Trophoblast cell (in vitro differentiated cells and primary cell): ENCODE measurements at regions not wholly inside any gene's neighbourhood (a gene's known extent, or its start where the extent isn't known, plus 50 kb on each side); places are given as distances from the start of the nearest gene placed in this dataset.

Experiments
- DNase-seq, 2 donors: peaks; one replicate each; pipeline ENCODE4 v3.0.0-alpha.2; 2016
- H2AFZ ChIP-seq: 2 replicates; pipeline ENCODE4 v1.6.1; 2013; ENCODE audit warnings: low read length, moderate library complexity, mild to moderate bottlenecking; ENCODE audit not compliant: insufficient read depth, poor library complexity
- H2AK5ac ChIP-seq: 2 replicates; pipeline ENCODE4 v1.6.1; 2013; ENCODE audit warnings: mild to moderate bottlenecking, low read length
- H2BK120ac ChIP-seq: 2 replicates; pipeline ENCODE4 v1.6.1; 2013; ENCODE audit warnings: low read length, mild to moderate bottlenecking, moderate library complexity; ENCODE audit not compliant: insufficient read depth, poor library complexity
- H2BK12ac ChIP-seq: 2 replicates; pipeline ENCODE4 v1.6.1; 2013; ENCODE audit warnings: mild to moderate bottlenecking, low read length, moderate library complexity
- H2BK5ac ChIP-seq: 2 replicates; pipeline ENCODE4 v1.6.1; 2013; ENCODE audit warnings: low read length, low read depth, moderate library complexity, mild to moderate bottlenecking; ENCODE audit not compliant: poor library complexity
- H3K14ac ChIP-seq: 2 replicates; pipeline ENCODE4 v1.6.1; 2013; ENCODE audit warnings: mild to moderate bottlenecking, low read length
- H3K18ac ChIP-seq: 2 replicates; pipeline ENCODE4 v1.6.1; 2013; ENCODE audit warnings: mild to moderate bottlenecking, low read length
- H3K23ac ChIP-seq: 2 replicates; pipeline ENCODE4 v1.6.1; 2013; ENCODE audit warnings: low read length
- H3K27ac ChIP-seq: 2 replicates; pipeline ENCODE4 v1.5.1; 2013; ENCODE audit warnings: low read depth, mild to moderate bottlenecking, inconsistent platforms, low read length, moderate library complexity
- H3K27me3 ChIP-seq: 2 replicates; pipeline ENCODE4 v1.6.1; 2013; ENCODE audit warnings: inconsistent platforms, mild to moderate bottlenecking, low read length, moderate library complexity; ENCODE audit not compliant: insufficient read depth
- H3K36me3 ChIP-seq, 2 experiments: 1 replicate in 1 of 2; 2 replicates in 1 of 2; pipeline ENCODE4 v1.6.1; 2013; ENCODE audit warnings: low read length in 2 of 2, mild to moderate bottlenecking in 2 of 2, moderate library complexity in 1 of 2; ENCODE audit not compliant: insufficient read depth in 2 of 2, control insufficient read depth in 1 of 2
- H3K4ac ChIP-seq: 2 replicates; pipeline ENCODE4 v1.6.1; 2013; ENCODE audit warnings: low read depth, mild to moderate bottlenecking, low read length, moderate library complexity
- H3K4me1 ChIP-seq, 2 experiments: 1 replicate in 1 of 2; 2 replicates in 1 of 2; pipeline ENCODE4 v1.6.1; 2013; ENCODE audit warnings: low read length in 2 of 2, mild to moderate bottlenecking in 2 of 2, moderate library complexity in 1 of 2; ENCODE audit not compliant: insufficient read depth in 2 of 2, control insufficient read depth in 1 of 2
- H3K4me2 ChIP-seq: 2 replicates; pipeline ENCODE4 v1.6.1; 2013; ENCODE audit warnings: inconsistent platforms, mild to moderate bottlenecking, low read length, moderate library complexity
- H3K4me3 ChIP-seq: 2 replicates; pipeline ENCODE4 v1.5.1; 2013; ENCODE audit warnings: mild to moderate bottlenecking, low read depth, low read length, inconsistent platforms
- H3K79me1 ChIP-seq: one replicate; pipeline ENCODE4 v1.6.1; 2013; ENCODE audit warnings: low read length
- H3K79me2 ChIP-seq: 2 replicates; pipeline ENCODE4 v1.6.1; 2013; ENCODE audit warnings: low read length, mild to moderate bottlenecking; ENCODE audit not compliant: control insufficient read depth, insufficient read depth, poor library complexity
- H3K9ac ChIP-seq: 2 replicates; pipeline ENCODE4 v1.6.1; 2013; ENCODE audit warnings: mild to moderate bottlenecking, low read length
- H3K9me3 ChIP-seq: 2 replicates; pipeline ENCODE4 v1.6.1; 2013; ENCODE audit warnings: low read depth, mild to moderate bottlenecking, control low read depth, inconsistent platforms, low read length; ENCODE audit not compliant: insufficient read depth
- H4K12ac ChIP-seq: 2 replicates; pipeline ENCODE4 v1.6.1; 2013; ENCODE audit warnings: low read depth, mild to moderate bottlenecking, low read length, moderate library complexity
- H4K8ac ChIP-seq: 2 replicates; pipeline ENCODE4 v1.6.1; 2013; ENCODE audit warnings: low read depth, mild to moderate bottlenecking, low read length, moderate library complexity
- H4K91ac ChIP-seq: one replicate; pipeline ENCODE4 v1.6.1; 2013; ENCODE audit warnings: low read depth, mild to moderate bottlenecking, low read length, moderate library complexity
- WGBS: extraction: QIAGEN DNeasy Blood & Tissue Kit; methylation state at CpG from one replicate; pipeline ENCODE4 v1.1.7; 2013; ENCODE audit warnings: missing lambda C conversion rate; ENCODE audit not compliant: insufficient read length, insufficient coverage; ENCODE audit errors: extremely low coverage; 5-methylcytosine and 5-hydroxymethylcytosine counted together

GRCh38 chrX:20653070-20653469 is 386.4 kb upstream of the RPS6KA3 start:
- no peak overlapping the region for H3K4ac ChIP-seq
- no peak overlapping the region for H2AFZ ChIP-seq
- no peak overlapping the region for H2BK5ac ChIP-seq
- no peaks in the 10 kb centered on the region for H3K27me3 ChIP-seq
- H4K8ac ChIP-seq, result no peak overlapping the region
- H3K9ac ChIP-seq, result no peak overlapping the region
- no peak overlapping the region for H2BK120ac ChIP-seq
- no peak overlapping the region for H3K4me3 ChIP-seq
- no peak overlapping the region for H4K12ac ChIP-seq
- peak; percentile 21 to 70 for DNase-seq
- H3K9me3 ChIP-seq, result no peaks in the 10 kb centered on the region
- no peaks in the 10 kb centered on the region for H3K79me2 ChIP-seq
- no peak overlapping the region for H3K14ac ChIP-seq
- no peak overlapping the region for H2AK5ac ChIP-seq
- H3K36me3 ChIP-seq, result no peaks in the 10 kb centered on the region
- H3K79me1 ChIP-seq, result no peaks in the 10 kb centered on the region
- H3K27ac ChIP-seq, result no peak overlapping the region
- no peaks in the 10 kb centered on the region for H3K4me1 ChIP-seq
- no peak overlapping the region for H3K4me2 ChIP-seq
- no peak overlapping the region for H3K18ac ChIP-seq
- H3K23ac ChIP-seq, result no peak overlapping the region
- H2BK12ac ChIP-seq, result no peak overlapping the region
- no peak overlapping the region for H4K91ac ChIP-seq

GRCh38 chrX:20641954-20642353 is 375.2 kb upstream of the RPS6KA3 start:
- H3K9me3 ChIP-seq, result no peaks in the 10 kb centered on the region
- no peak overlapping the region for H3K18ac ChIP-seq
- no CpG with 5 or more reads among the region's 1 CpG for WGBS
- H2BK5ac ChIP-seq, result no peak overlapping the region
- H3K4me1 ChIP-seq, result no peaks in the 10 kb centered on the region
- no peaks in the 10 kb centered on the region for H3K79me1 ChIP-seq
- H3K79me2 ChIP-seq, result no peaks in the 10 kb centered on the region
- no peak overlapping the region for H3K4ac ChIP-seq
- H3K4me2 ChIP-seq, result no peak overlapping the region
- H2BK120ac ChIP-seq, result no peak overlapping the region
- H3K27me3 ChIP-seq, result no peaks in the 10 kb centered on the region
- H3K4me3 ChIP-seq, result no peak overlapping the region
- no peak for DNase-seq
- H3K9ac ChIP-seq, result no peak overlapping the region
- no peak overlapping the region for H2AK5ac ChIP-seq
- H3K27ac ChIP-seq, result no peak overlapping the region
- H4K12ac ChIP-seq, result no peak overlapping the region
- H4K91ac ChIP-seq, result no peak overlapping the region
- H4K8ac ChIP-seq, result no peak overlapping the region
- no peak overlapping the region for H2AFZ ChIP-seq
- H3K14ac ChIP-seq, result no peak overlapping the region
- H3K36me3 ChIP-seq, result no peaks in the 10 kb centered on the region
- H2BK12ac ChIP-seq, result no peak overlapping the region
- H3K23ac ChIP-seq, result no peak overlapping the region

GRCh38 chrX:20639115-20639514 is 372.4 kb upstream of the RPS6KA3 start:
- no peaks in the 10 kb centered on the region for H3K4me1 ChIP-seq
- H3K14ac ChIP-seq, result no peak overlapping the region
- no peak overlapping the region for H2AFZ ChIP-seq
- no peak overlapping the region for H3K27ac ChIP-seq
- H3K9ac ChIP-seq, result no peak overlapping the region
- H4K8ac ChIP-seq, result no peak overlapping the region
- no peaks in the 10 kb centered on the region for H3K36me3 ChIP-seq
- H2BK5ac ChIP-seq, result no peak overlapping the region
- DNase-seq, result no peak
- H3K79me1 ChIP-seq, result no peaks in the 10 kb centered on the region
- no peak overlapping the region for H4K12ac ChIP-seq
- no peak overlapping the region for H2BK12ac ChIP-seq
- no peaks in the 10 kb centered on the region for H3K79me2 ChIP-seq
- H3K4me2 ChIP-seq, result no peak overlapping the region
- H3K27me3 ChIP-seq, result no peaks in the 10 kb centered on the region
- no peak overlapping the region for H3K4ac ChIP-seq
- no peaks in the 10 kb centered on the region for H3K9me3 ChIP-seq
- H3K23ac ChIP-seq, result no peak overlapping the region
- H3K4me3 ChIP-seq, result no peak overlapping the region
- no peak overlapping the region for H2BK120ac ChIP-seq
- WGBS, result no CpG with 5 or more reads among the region's 2 CpGs
- H3K18ac ChIP-seq, result no peak overlapping the region
- no peak overlapping the region for H4K91ac ChIP-seq
- no peak overlapping the region for H2AK5ac ChIP-seq

GRCh38 chrX:20637351-20637750 is 370.6 kb upstream of the RPS6KA3 start:
- WGBS, result no CpG with 5 or more reads among the region's 2 CpGs
- no peak overlapping the region for H2AFZ ChIP-seq
- H3K36me3 ChIP-seq, result no peaks in the 10 kb centered on the region
- no peaks in the 10 kb centered on the region for H3K9me3 ChIP-seq
- H3K27me3 ChIP-seq, result no peaks in the 10 kb centered on the region
- no peak overlapping the region for H3K9ac ChIP-seq
- no peak overlapping the region for H3K23ac ChIP-seq
- no peak overlapping the region for H2BK120ac ChIP-seq
- no peak overlapping the region for H3K4me2 ChIP-seq
- no peak overlapping the region for H2BK12ac ChIP-seq
- H3K79me2 ChIP-seq, result no peaks in the 10 kb centered on the region
- no peak overlapping the region for H4K8ac ChIP-seq
- no peak overlapping the region for H2AK5ac ChIP-seq
- H4K91ac ChIP-seq, result no peak overlapping the region
- H3K14ac ChIP-seq, result no peak overlapping the region
- no peak for DNase-seq
- no peak overlapping the region for H2BK5ac ChIP-seq
- H3K18ac ChIP-seq, result no peak overlapping the region
- no peak overlapping the region for H3K4me3 ChIP-seq
- H3K4me1 ChIP-seq, result no peaks in the 10 kb centered on the region
- H3K4ac ChIP-seq, result no peak overlapping the region
- no peak overlapping the region for H4K12ac ChIP-seq
- no peak overlapping the region for H3K27ac ChIP-seq
- no peaks in the 10 kb centered on the region for H3K79me1 ChIP-seq
